ENCODE measurements at regions not wholly inside any gene's neighbourhood (a gene's known extent, or its start where the extent isn't known, plus 50 kb on each side); places are given as distances from the start of the nearest gene placed in this dataset.

- H2AFZ ChIP-seq (ENCODE audit: low read depth, low read length): no peak overlapping the region
- no peak overlapping the region for H3K4me3 ChIP-seq (ENCODE audit: low read depth in 1 of 2, low read length in 2 of 2)
Observed at GRCh38 chrX:121132675-121133074, 85.3 kb downstream of the GLUD2 start.

GRCh38 chrX:121135488-121136207 is 88.2 kb downstream of the GLUD2 start:
- no peaks in the 10 kb centered on the region for H3K27me3 ChIP-seq (ENCODE audit: insufficient read depth, low read length, poor library complexity)
- no peak for TF ChIP-seq CTCF (IDR thresholded peaks at IDR 0.05; ENCODE audit: borderline replicate concordance, extremely low read depth, low read length, poor library complexity, severe bottlenecking)
- TF ChIP-seq EZH2 (IDR thresholded peaks at IDR 0.05; ENCODE audit: borderline replicate concordance, low read depth, low read length, severe bottlenecking): no peak
- no peaks in the 10 kb centered on the region for H3K4me1 ChIP-seq (ENCODE audit: insufficient read depth, low read length)
- no peaks in the 10 kb centered on the region for H3K9me3 ChIP-seq (ENCODE audit: insufficient read depth, low read length, severe bottlenecking)
- ATAC-seq (ENCODE audit: insufficient read depth, low read depth): no peak
- no peak overlapping the region for H3K4me3 ChIP-seq (ENCODE audit: low read depth in 1 of 2, low read length in 2 of 2)
- no peak for DNase-seq
- no peaks in the 10 kb centered on the region for H3K36me3 ChIP-seq (ENCODE audit: insufficient read depth, low read length)
- no peaks in the 10 kb centered on the region for H3K79me2 ChIP-seq (ENCODE audit: insufficient read depth, low read length)
- H3K9ac ChIP-seq (ENCODE audit: low read depth, low read length): no peak overlapping the region
- H3K4me2 ChIP-seq (ENCODE audit: insufficient read depth, low read length): no peak overlapping the region
- H3K27ac ChIP-seq (ENCODE audit: low read length): no peak overlapping the region
- H4K20me1 ChIP-seq (ENCODE audit: insufficient read depth, low read length): no peaks in the 10 kb centered on the region
- H2AFZ ChIP-seq (ENCODE audit: low read depth, low read length): no peak overlapping the region

More at GRCh38 chrX:121132675-121133074, 85.3 kb downstream of the GLUD2 start:
- H3K27ac ChIP-seq (ENCODE audit: low read length): no peak overlapping the region
- H3K27me3 ChIP-seq (ENCODE audit: insufficient read depth, low read length, poor library complexity): no peaks in the 10 kb centered on the region
- no peaks in the 10 kb centered on the region for H3K36me3 ChIP-seq (ENCODE audit: insufficient read depth, low read length)
- DNase-seq: no peak
- TF ChIP-seq CTCF (IDR thresholded peaks at IDR 0.05; ENCODE audit: borderline replicate concordance, extremely low read depth, low read length, poor library complexity, severe bottlenecking) (no peak), EZH2 (IDR thresholded peaks at IDR 0.05; ENCODE audit: borderline replicate concordance, low read depth, low read length, severe bottlenecking) (no peak)
- H3K79me2 ChIP-seq (ENCODE audit: insufficient read depth, low read length): no peaks in the 10 kb centered on the region
- H3K9me3 ChIP-seq (ENCODE audit: insufficient read depth, low read length, severe bottlenecking): no peaks in the 10 kb centered on the region
- no peaks in the 10 kb centered on the region for H4K20me1 ChIP-seq (ENCODE audit: insufficient read depth, low read length)
- H3K4me2 ChIP-seq (ENCODE audit: insufficient read depth, low read length): no peak overlapping the region
- ATAC-seq (ENCODE audit: insufficient read depth, low read depth): no peak
- no peaks in the 10 kb centered on the region for H3K4me1 ChIP-seq (ENCODE audit: insufficient read depth, low read length)
- no peak overlapping the region for H3K9ac ChIP-seq (ENCODE audit: low read depth, low read length)

GRCh38 chrX:121146059-121146628 is 98.7 kb downstream of the GLUD2 start:
- Histone ChIP-seq H3K9ac (ENCODE audit: low read depth, low read length) (no peak overlapping the region), H3K27ac (ENCODE audit: low read length) (no peak overlapping the region), H3K4me2 (ENCODE audit: insufficient read depth, low read length) (no peak overlapping the region), H3K4me1 (ENCODE audit: insufficient read depth, low read length) (no peaks in the 10 kb centered on the region), H3K27me3 (ENCODE audit: insufficient read depth, low read length, poor library complexity) (no peaks in the 10 kb centered on the region), H3K4me3 (ENCODE audit: low read depth in 1 of 2, low read length in 2 of 2) (no peak overlapping the region), H3K79me2 (ENCODE audit: insufficient read depth, low read length) (no peaks in the 10 kb centered on the region), H4K20me1 (ENCODE audit: insufficient read depth, low read length) (no peaks in the 10 kb centered on the region), H2AFZ (ENCODE audit: low read depth, low read length) (no peak overlapping the region), H3K36me3 (ENCODE audit: insufficient read depth, low read length) (no peaks in the 10 kb centered on the region), H3K9me3 (ENCODE audit: insufficient read depth, low read length, severe bottlenecking) (no peaks in the 10 kb centered on the region)
- ATAC-seq (ENCODE audit: insufficient read depth, low read depth): no peak
- no peak for TF ChIP-seq EZH2 (IDR thresholded peaks at IDR 0.05; ENCODE audit: borderline replicate concordance, low read depth, low read length, severe bottlenecking)
- no peak for TF ChIP-seq CTCF (IDR thresholded peaks at IDR 0.05; ENCODE audit: borderline replicate concordance, extremely low read depth, low read length, poor library complexity, severe bottlenecking)
- DNase-seq: no peak

Measured in DND-41 (cell line).